Heart left ventricle (tissue), 16 donors: ENCODE measurements at regions not wholly inside any gene's neighbourhood (a gene's known extent, or its start where the extent isn't known, plus 50 kb on each side); places are given as distances from the start of the nearest gene placed in this dataset.

Source experiments
- ATAC-seq, 4 donors: fragments of 200-7000 bp; cut with Tn5 transposase; one replicate each; pipeline ENCODE4 v1.9.1; 2020 to 2022; ENCODE audit warnings: moderate library complexity in 4 of 4, mild to moderate bottlenecking in 3 of 4, moderate number of reproducible peaks in 1 of 4
- DNase-seq, 5 donors: peaks; one replicate each; pipeline ENCODE4 v3.0.0-alpha.2; 2020
- H3K27ac ChIP-seq, 12 donors: fragments of 200-600 bp; sonication (generic) in 4 of 12; one replicate each; pipeline versions ENCODE4 v1.5.0 to v1.8.0; 2016 to 2022; ENCODE audit warnings: mild to moderate bottlenecking in 2 of 12
- H3K27me3 ChIP-seq, 9 donors: fragments of 200-600 bp; sonication (generic) in 2 of 9; one replicate each; pipeline versions ENCODE4 v1.5.1 to v1.8.0; 2016 to 2022; ENCODE audit warnings: mild to moderate bottlenecking in 3 of 9
- H3K36me3 ChIP-seq, 9 donors: fragments of 200-600 bp; sonication (generic) in 2 of 9; one replicate each; pipeline versions ENCODE4 v1.5.0 to v1.8.0; 2018 to 2022; ENCODE audit warnings: mild to moderate bottlenecking in 2 of 9
- H3K4me1 ChIP-seq, 12 donors: fragments of 200-600 bp; sonication (generic) in 4 of 12; one replicate each; pipeline versions ENCODE4 v1.5.0 to v1.8.0; 2016 to 2022; ENCODE audit warnings: mild to moderate bottlenecking in 3 of 12
- H3K4me3 ChIP-seq, 12 donors: fragments of 200-600 bp; sonication (generic) in 4 of 12; one replicate each; pipeline versions ENCODE4 v1.5.0 to v1.8.0; 2017 to 2022; ENCODE audit warnings: mild to moderate bottlenecking in 9 of 12, moderate library complexity in 4 of 12
- H3K9me3 ChIP-seq, 12 donors: fragments of 200-600 bp; sonication (generic) in 4 of 12; one replicate each; pipeline versions ENCODE4 v1.5.0 to v1.8.0; 2016 to 2022; ENCODE audit warnings: mild to moderate bottlenecking in 1 of 12
- POLR2A ChIP-seq, 2 donors: fragments of 450-650 bp; IDR thresholded peaks; one replicate each; pipeline ENCODE4 v1.6.1; 2017; ENCODE audit warnings: antibody characterized with exemption in 2 of 2, mild to moderate bottlenecking in 2 of 2, moderate library complexity in 2 of 2
- WGBS, 4 donors: extraction: QIAGEN DNeasy Blood & Tissue Kit in 2 of 4; methylation state at CpG; one replicate each; pipeline versions ENCODE4 v1.1.5 to v1.1.7; 2013 to 2018; 5-methylcytosine and 5-hydroxymethylcytosine counted together
- intact Hi-C, 10 donors: fragments of 100-400 bp; cut with DNase I; formaldehyde crosslinking; loops; one replicate each; pipeline versions ENCODE4 v1.11.1 to v1.14.2; 2022
- TF ChIP-seq, protein P1 (sequence below), 12 donors: fragments of 200-600 bp; sonication (generic) in 4 of 12; IDR thresholded peaks; one replicate each; pipeline versions ENCODE4 v1.5.0 to v1.8.0; 2018 to 2022; ENCODE audit warnings: antibody characterized with exemption in 12 of 12, mild to moderate bottlenecking in 5 of 12
- donor health status: ischemic (EF 13 %, LVEDD 7.1; RV severe dilation, severe dysfunction).
- donor health status: healthy with polysubstance abuse.
- donor health status: DM: no; HTN: yes; CAD: no.
- donor health status: DM: no; HTN: no; CAD: no.
- donor health status: ischemic (EF 25% LVEDD 6.9; RV normal size, moderate dysfunction).
- donor health status: ischemic (EF 25% LVEDD 5.7; RV mildly dilated, moderate dysfunction).
- donor health status: healthy.
- donor health status: DM: yes; HTN: yes; CAD: no.
- donor health status: ischemic (EF 35%, LVEDD 5.7; RV mildly dilated, moderate dysfunction).
- donor health status: nonischemic (EF 11% LVEDD 7.7; RV severe dilation, severe dysfunction).
- donor health status: DM: yes; HTN: yes; CAD: no.
- donor health status: PGD.
- donor health status: ischemic (EF 29% LVEDD 5.4; RV normal size, mild dysfunction).
- donor health status: nonischemic (EF 23%, LVEDD 6.1; RV moderate dilation, normal function).

DNA sequence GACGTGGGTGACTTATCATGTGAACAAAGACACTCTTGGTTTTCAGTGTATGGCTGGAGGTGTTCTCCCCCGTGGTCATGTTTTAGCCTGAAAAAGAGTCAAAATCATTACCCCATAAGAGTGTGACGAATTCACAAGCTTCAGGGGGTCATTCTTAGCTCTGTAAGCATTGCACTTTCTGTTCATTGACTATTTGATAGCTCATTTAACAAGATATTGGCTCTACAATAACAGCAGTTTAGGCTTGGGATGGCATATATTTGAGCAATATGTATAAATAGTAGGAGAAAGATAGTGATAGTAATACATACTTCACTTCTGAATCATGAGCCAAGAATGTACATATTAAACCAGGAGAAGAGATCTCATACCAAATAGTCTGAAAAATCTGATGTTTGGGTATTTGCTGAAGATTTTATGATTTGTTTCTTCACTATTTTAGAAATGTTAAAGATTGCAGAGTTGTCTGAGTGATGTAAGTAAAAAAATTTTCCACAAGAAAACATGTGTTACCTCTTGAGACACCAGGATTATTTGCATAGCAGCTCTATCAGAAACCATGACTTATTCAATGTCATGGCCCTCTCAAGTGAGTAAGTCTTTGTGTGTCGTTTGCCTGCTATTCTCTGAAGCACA lies 996.0 kb downstream of the OTOL1 start:
- intact Hi-C loops = no loop called here
- DNase-seq (no peak), ATAC-seq (no peak)
- Histone ChIP-seq H3K4me3 (no peak overlapping the region), H3K9me3 (peaks cover 0 to 8% (median 0%) of the 10 kb centered on the region in 12 donors), H3K4me1 (peaks cover 0 to 4% (median 0%) of the 10 kb centered on the region in 12 donors), H3K27me3 (no peaks in the 10 kb centered on the region), H3K27ac (no peak overlapping the region), H3K36me3 (no peaks in the 10 kb centered on the region)
- TF ChIP-seq, protein P1, sequence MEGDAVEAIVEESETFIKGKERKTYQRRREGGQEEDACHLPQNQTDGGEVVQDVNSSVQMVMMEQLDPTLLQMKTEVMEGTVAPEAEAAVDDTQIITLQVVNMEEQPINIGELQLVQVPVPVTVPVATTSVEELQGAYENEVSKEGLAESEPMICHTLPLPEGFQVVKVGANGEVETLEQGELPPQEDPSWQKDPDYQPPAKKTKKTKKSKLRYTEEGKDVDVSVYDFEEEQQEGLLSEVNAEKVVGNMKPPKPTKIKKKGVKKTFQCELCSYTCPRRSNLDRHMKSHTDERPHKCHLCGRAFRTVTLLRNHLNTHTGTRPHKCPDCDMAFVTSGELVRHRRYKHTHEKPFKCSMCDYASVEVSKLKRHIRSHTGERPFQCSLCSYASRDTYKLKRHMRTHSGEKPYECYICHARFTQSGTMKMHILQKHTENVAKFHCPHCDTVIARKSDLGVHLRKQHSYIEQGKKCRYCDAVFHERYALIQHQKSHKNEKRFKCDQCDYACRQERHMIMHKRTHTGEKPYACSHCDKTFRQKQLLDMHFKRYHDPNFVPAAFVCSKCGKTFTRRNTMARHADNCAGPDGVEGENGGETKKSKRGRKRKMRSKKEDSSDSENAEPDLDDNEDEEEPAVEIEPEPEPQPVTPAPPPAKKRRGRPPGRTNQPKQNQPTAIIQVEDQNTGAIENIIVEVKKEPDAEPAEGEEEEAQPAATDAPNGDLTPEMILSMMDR (IDR thresholded peaks at IDR 0.05) = no peak
- no peak for TF ChIP-seq POLR2A (IDR thresholded peaks at IDR 0.05)
- 26 to 42% (median 34%) methylated on average over 4 of the region's 4 CpGs for WGBS, 4 donors

DNA sequence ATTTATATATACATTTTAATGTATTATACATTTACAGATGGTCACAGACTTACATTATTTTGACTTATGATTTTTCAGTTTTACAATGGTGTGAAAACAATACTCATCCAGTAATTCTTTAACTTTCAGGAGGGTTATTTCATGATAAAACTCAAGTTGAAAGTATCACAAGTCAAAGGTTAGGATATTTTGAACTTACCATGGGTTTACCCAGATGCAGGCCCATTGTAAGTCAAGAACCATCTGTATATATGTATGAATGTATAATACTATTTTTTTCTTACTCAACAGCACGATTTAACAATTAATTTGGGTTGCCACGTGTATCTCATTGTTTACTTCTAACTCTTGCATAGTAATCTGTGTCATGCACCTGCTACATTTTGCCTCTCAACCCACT lies 1002.0 kb downstream of the OTOL1 start:
- H3K36me3 ChIP-seq = no peaks in the 10 kb centered on the region
- no peak for TF ChIP-seq POLR2A (IDR thresholded peaks at IDR 0.05)
- TF ChIP-seq, protein P1 (IDR thresholded peaks at IDR 0.05) = no peak
- no peak for ATAC-seq
- no peaks in the 10 kb centered on the region for H3K27me3 ChIP-seq
- 52 to 61% (median 59%) methylated on average over 2 of the region's 2 CpGs for WGBS, 4 donors
- no peak for DNase-seq
- H3K27ac ChIP-seq = no peak overlapping the region
- H3K4me1 ChIP-seq = no peaks in the 10 kb centered on the region
- intact Hi-C loops = no loop called here
- H3K9me3 ChIP-seq = peaks cover 0 to 12% (median 0%) of the 10 kb centered on the region in 12 donors
- no peak overlapping the region for H3K4me3 ChIP-seq

DNA sequence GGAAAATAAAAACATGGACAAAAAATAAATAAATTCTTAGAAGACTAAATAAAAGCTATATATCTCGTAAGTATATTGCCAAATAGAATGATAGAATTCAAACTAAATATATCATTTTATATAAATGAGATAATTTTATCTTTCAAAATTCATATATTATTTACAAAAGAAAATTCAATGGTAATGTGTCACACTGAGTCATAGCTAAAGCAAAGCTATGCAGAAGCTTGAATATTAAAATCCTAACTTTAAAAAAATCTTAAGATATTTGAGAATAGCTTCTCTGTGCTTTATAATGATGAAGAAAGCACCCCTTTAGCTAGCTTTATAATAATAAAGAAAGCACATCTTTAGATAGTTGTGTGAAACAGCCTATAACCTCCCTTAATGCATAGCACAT lies 1010.8 kb downstream of the OTOL1 start:
- TF ChIP-seq, protein P1 (IDR thresholded peaks at IDR 0.05) = no peak
- TF ChIP-seq POLR2A (IDR thresholded peaks at IDR 0.05) = no peak
- ATAC-seq (no peak), DNase-seq (no peak)
- 76 to 93% (median 79%) methylated on average over 1 of the region's 1 CpG for WGBS, 4 donors
- Histone ChIP-seq H3K27me3 (no peaks in the 10 kb centered on the region), H3K36me3 (no peaks in the 10 kb centered on the region), H3K4me3 (no peak overlapping the region), H3K4me1 (no peaks in the 10 kb centered on the region), H3K9me3 (peaks cover 0 to 7% (median 0%) of the 10 kb centered on the region in 12 donors), H3K27ac (no peak overlapping the region)
- intact Hi-C loops = no loop called here

DNA sequence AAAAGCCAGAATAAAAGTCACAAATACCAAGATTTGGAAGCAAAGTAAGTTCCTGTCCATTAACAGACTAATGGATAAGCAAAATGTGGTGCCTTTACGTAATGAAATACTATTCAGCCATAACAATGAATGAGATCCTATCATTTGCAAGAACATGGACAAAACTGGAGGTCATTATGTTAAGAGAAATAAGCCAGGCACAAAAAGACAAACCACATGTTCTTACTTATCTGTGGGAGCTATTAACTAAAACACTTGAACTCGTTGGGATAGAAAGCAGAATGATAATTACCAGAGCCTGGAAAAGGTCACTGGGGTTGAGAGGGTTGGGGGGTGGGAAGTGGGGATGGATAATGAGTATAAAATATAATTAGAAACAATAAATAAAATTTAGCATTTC lies 1015.9 kb downstream of the OTOL1 start:
- 29 to 44% (median 37%) methylated on average over 2 of the region's 2 CpGs for WGBS, 4 donors
- H3K9me3 ChIP-seq = peaks cover 0 to 4% (median 0%) of the 10 kb centered on the region in 12 donors
- H3K4me1 ChIP-seq = no peaks in the 10 kb centered on the region
- H3K27ac ChIP-seq = no peak overlapping the region
- intact Hi-C loops = no loop called here
- TF ChIP-seq, protein P1 (IDR thresholded peaks at IDR 0.05) = no peak
- no peak for TF ChIP-seq POLR2A (IDR thresholded peaks at IDR 0.05)
- no peaks in the 10 kb centered on the region for H3K27me3 ChIP-seq
- H3K36me3 ChIP-seq = no peaks in the 10 kb centered on the region
- DNase-seq (no peak), ATAC-seq (no peak)
- H3K4me3 ChIP-seq = no peak overlapping the region
